ENCODE measurements at regions not wholly inside any gene's neighbourhood (a gene's known extent, or its start where the extent isn't known, plus 50 kb on each side); places are given as distances from the start of the nearest gene placed in this dataset.

- Mint-ChIP-seq H3K36me3 (ENCODE audit: low read depth) (no peaks in the 10 kb centered on the region), H3K27ac (ENCODE audit: unreplicated experiment) (no peak overlapping the region), H3K4me1 (ENCODE audit: low read depth) (peaks cover under 1% of the 10 kb centered on the region), H3K9me3 (ENCODE audit: low read depth) (no peaks in the 10 kb centered on the region), H3K27me3 (ENCODE audit: low read depth) (peaks cover 9% of the 10 kb centered on the region), H3K4me3 (ENCODE audit: unreplicated experiment) (no peak overlapping the region)
- TF ChIP-seq CTCF (IDR thresholded peaks at IDR 0.05) = no peak
- no peak for DNase-seq (ENCODE audit: low spot score)
These were observed 202.6 kb upstream of the PRPS1L1 start for GRCh38 chr7:18230271-18230670.

- no peak for TF ChIP-seq CTCF (IDR thresholded peaks at IDR 0.05)
- Mint-ChIP-seq H3K36me3 (ENCODE audit: low read depth) (no peaks in the 10 kb centered on the region), H3K4me1 (ENCODE audit: low read depth) (no peaks in the 10 kb centered on the region)
These were observed 204.2 kb upstream of the PRPS1L1 start for GRCh38 chr7:18231854-18232253.

GRCh38 chr7:18234519-18234918 lies 206.9 kb upstream of the PRPS1L1 start:
- Mint-ChIP-seq H3K4me1 (ENCODE audit: low read depth) (no peaks in the 10 kb centered on the region), H3K9me3 (ENCODE audit: low read depth) (peaks cover 4% of the 10 kb centered on the region), H3K27me3 (ENCODE audit: low read depth) (peaks cover 10% of the 10 kb centered on the region), H3K27ac (ENCODE audit: unreplicated experiment) (no peak overlapping the region), H3K4me3 (ENCODE audit: unreplicated experiment) (no peak overlapping the region), H3K36me3 (ENCODE audit: low read depth) (peaks cover 2% of the 10 kb centered on the region)
- DNase-seq (ENCODE audit: low spot score) = no peak
- no peak for TF ChIP-seq CTCF (IDR thresholded peaks at IDR 0.05)

More at GRCh38 chr7:18231854-18232253, 204.2 kb upstream of the PRPS1L1 start:
- Mint-ChIP-seq H3K9me3 (ENCODE audit: low read depth) (no peaks in the 10 kb centered on the region), H3K4me3 (ENCODE audit: unreplicated experiment) (no peak overlapping the region), H3K27me3 (ENCODE audit: low read depth) (peaks cover 7% of the 10 kb centered on the region), H3K27ac (ENCODE audit: unreplicated experiment) (no peak overlapping the region)
- DNase-seq (ENCODE audit: low spot score) = no peak

- no peak for TF ChIP-seq CTCF (IDR thresholded peaks at IDR 0.05)
- H3K9me3 Mint-ChIP-seq (ENCODE audit: low read depth) = peaks cover 4% of the 10 kb centered on the region
- no peak overlapping the region for H3K4me3 Mint-ChIP-seq (ENCODE audit: unreplicated experiment)
- peaks cover 3% of the 10 kb centered on the region for H3K36me3 Mint-ChIP-seq (ENCODE audit: low read depth)
- H3K4me1 Mint-ChIP-seq (ENCODE audit: low read depth) = no peaks in the 10 kb centered on the region
- H3K27me3 Mint-ChIP-seq (ENCODE audit: low read depth) = peaks cover 14% of the 10 kb centered on the region
- H3K27ac Mint-ChIP-seq (ENCODE audit: unreplicated experiment) = no peak overlapping the region
- no peak for DNase-seq (ENCODE audit: low spot score)
These were observed 208.2 kb upstream of the PRPS1L1 start for GRCh38 chr7:18235819-18236218.

- DNase-seq (ENCODE audit: low spot score) = no peak
- no peak overlapping the region for H3K4me3 Mint-ChIP-seq (ENCODE audit: unreplicated experiment)
- H3K9me3 Mint-ChIP-seq (ENCODE audit: low read depth) = peaks cover 4% of the 10 kb centered on the region
- no peak for TF ChIP-seq CTCF (IDR thresholded peaks at IDR 0.05)
- peaks cover 3% of the 10 kb centered on the region for H3K36me3 Mint-ChIP-seq (ENCODE audit: low read depth)
- no peak overlapping the region for H3K27ac Mint-ChIP-seq (ENCODE audit: unreplicated experiment)
- peaks cover 12% of the 10 kb centered on the region for H3K27me3 Mint-ChIP-seq (ENCODE audit: low read depth)
- no peaks in the 10 kb centered on the region for H3K4me1 Mint-ChIP-seq (ENCODE audit: low read depth)
These were observed 211.6 kb upstream of the PRPS1L1 start for GRCh38 chr7:18239212-18239611.

All from chondrocyte (in vitro differentiated cells).